ENCODE measurements at regions not wholly inside any gene's neighbourhood (a gene's known extent, or its start where the extent isn't known, plus 50 kb on each side); places are given as distances from the start of the nearest gene placed in this dataset.
"Not testable (repeated sequence)": the region's sequence is repeated elsewhere in the genome, so short reads cannot be mapped to it uniquely, and the experiment has no call there.

GRCh38 chr4:123163501-123163900 lies 233.1 kb upstream of the SPRY1 start:
- DNase-seq: no peak

- DNase-seq: no peak
Observed at GRCh38 chr4:123166023-123166422, 230.6 kb upstream of the SPRY1 start.

- DNase-seq: no peak
Observed at GRCh38 chr4:123167931-123168330, 228.7 kb upstream of the SPRY1 start.

- no peak for DNase-seq
Observed at GRCh38 chr4:123168812-123169211, 227.8 kb upstream of the SPRY1 start.

- DNase-seq: no peak
Observed at GRCh38 chr4:123170843-123171242, 225.8 kb upstream of the SPRY1 start.

DNA sequence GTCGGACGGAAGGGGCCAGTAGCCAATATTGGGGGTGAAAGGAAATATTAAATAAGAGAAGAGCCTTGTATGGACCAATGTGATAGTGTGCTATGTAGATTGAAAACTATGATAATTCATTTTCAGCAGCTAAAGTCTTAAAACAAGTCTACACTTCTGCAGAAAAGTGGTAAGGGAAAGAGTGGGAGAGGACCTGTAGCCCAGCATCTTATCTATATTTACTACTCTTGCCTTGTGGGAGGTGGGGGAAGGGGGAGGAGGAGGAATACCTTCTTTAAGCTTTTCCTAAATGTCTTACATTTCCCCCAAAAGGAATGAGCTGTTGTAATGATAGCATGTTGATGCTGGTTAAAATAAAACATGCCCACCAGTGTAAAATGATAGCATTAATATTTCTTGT lies 220.0 kb upstream of the SPRY1 start:
- no peak for DNase-seq

DNA sequence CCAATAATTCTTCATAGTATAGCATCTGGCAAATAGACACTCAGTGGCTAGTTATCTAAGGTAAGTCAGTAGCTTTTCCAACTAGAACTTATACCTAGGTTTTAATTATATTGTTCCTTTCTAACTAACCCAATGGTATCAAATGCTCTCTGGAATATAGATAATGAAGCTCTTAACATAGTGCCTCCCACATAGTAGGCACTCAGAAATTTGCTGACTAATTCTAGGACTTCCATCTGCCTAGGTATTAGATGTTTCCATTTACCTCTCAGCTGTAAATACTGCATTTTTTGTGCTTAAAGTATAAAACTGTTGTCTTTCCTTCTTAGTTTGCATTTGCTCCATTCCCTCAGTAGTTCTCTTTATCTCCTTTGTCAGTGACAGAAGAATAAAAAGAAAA lies 214.3 kb upstream of the SPRY1 start:
- DNase-seq: no peak

- no peak for DNase-seq
Observed at GRCh38 chr4:123183308-123183707, 213.3 kb upstream of the SPRY1 start.

- not testable (repeated sequence) for DNase-seq
Observed at GRCh38 chr4:123183754-123184153, 212.8 kb upstream of the SPRY1 start.

DNA sequence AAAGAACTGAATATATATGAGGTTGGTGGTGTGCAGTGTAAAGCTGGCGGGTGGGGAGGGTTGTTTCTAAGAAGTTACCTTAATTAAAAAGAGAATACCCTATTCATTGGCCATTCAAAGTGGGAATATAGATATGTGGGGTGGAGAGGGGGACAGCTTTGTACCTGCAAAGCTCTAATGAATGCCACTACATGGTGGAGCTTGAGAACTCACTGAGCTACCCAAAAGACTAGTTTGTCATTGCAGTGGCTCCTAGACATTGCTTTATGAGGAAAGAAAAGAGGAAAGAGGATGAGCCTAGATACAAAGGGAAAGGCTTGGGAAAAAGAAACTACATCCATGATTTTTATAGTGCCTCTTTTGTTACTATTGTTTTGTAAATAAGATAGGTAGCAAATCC lies 209.9 kb upstream of the SPRY1 start:
- no peak for DNase-seq

GRCh38 chr4:123190176-123190575 lies 206.4 kb upstream of the SPRY1 start:
- DNase-seq: no peak

- no peak for DNase-seq
Observed at GRCh38 chr4:123191728-123192127, 204.9 kb upstream of the SPRY1 start.

DNA sequence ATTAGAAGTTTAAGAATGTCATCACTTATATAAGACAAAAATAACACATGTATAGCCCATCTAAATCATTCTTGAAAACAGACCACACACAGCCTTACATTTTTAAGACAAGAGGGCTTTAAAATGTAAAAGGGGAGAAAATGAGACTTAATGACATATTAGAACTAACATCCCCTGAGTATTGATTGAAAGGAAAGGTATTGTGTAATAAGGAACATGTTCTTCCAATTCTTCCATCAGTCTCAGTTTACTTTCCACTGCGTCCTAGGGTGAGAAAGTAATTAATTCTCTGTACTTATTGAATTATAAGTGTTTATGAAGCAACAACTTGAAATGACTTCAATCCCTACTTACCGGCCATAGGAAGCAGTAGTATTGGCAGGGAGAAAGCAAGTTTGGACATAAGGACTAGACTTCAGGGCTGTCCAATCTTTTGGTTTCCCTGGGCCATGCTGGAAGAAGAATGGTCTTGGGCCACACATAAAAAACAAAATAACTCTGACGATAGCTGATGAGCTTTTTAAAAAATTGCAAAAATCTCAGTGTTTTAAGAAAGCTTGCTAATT lies 202.7 kb upstream of the SPRY1 start:
- DNase-seq: no peak

GRCh38 chr4:123198706-123199105 lies 197.9 kb upstream of the SPRY1 start:
- DNase-seq: no peak

GRCh38 chr4:123200051-123200940 lies 196.3 kb upstream of the SPRY1 start:
- no peak for DNase-seq

DNA sequence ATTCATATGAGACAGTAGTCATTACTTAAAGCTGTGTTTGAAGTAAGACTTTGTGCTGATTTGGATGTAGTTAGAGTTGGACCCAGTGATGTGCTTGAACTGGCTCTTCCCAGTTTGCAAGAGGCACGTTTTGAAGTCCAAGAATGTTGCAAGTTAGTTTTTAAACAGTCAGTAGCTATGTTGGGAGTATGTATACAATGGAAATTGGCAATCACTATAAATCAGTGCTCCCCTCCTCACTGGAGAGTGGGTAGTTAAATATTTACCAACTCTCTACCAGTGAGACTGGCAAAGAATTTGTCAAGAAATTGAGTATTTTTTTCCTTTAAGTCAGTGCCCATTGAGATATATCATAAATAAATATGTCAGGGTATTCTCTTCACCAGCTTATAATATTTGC lies 191.9 kb upstream of the SPRY1 start:
- DNase-seq: no peak

GRCh38 chr4:123206016-123206415 lies 190.6 kb upstream of the SPRY1 start:
- no peak for DNase-seq

GRCh38 chr4:123209436-123209835 lies 187.2 kb upstream of the SPRY1 start:
- no peak for DNase-seq

- no peak for DNase-seq
Observed at GRCh38 chr4:123215536-123215935, 181.1 kb upstream of the SPRY1 start.

GRCh38 chr4:123216543-123216942 lies 180.1 kb upstream of the SPRY1 start:
- DNase-seq: no peak

GRCh38 chr4:123216946-123217345 lies 179.6 kb upstream of the SPRY1 start:
- DNase-seq: no peak

DNA sequence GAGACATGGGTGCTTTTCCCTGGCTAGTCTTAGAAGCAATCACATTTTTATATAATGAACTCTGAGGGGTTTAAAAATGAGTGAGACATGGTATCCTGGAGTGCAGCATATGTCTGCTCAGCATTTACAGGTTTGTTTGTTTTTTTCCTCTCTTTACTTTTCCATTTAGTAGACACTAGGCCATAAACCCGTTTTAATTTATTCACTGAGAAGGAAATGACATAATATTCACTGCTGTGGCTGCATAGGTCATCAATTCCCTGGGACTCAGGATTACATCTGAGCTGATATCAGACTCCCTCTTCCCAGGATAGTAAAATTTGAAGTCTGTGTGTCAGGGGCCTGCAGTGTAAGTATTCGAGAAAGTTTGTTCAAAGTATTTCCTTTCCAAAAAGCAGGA lies 178.9 kb upstream of the SPRY1 start:
- DNase-seq: no peak

GRCh38 chr4:123218981-123219380 lies 177.6 kb upstream of the SPRY1 start:
- no peak for DNase-seq

- no peak for DNase-seq
Observed at GRCh38 chr4:123229286-123229685, 167.3 kb upstream of the SPRY1 start.

DNA sequence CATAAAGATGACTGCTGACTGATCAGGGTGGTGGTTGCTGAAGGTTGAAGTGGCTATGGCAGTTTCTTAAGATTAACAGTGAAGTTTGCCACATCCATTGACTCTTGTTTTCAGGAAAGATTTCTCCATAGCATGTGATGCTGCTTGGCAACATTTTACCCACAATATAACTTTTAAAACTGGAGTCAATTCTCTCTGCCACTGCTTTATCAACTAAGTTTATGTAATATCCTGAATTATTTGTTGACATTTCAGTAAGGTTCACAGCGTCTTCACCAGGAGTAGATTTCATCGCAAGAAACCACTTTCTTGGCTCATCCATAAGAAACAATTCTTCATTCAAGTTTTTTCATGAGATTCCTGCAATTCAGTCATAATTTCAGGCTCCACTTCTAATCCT lies 166.5 kb upstream of the SPRY1 start:
- DNase-seq: no peak

All from activated effector memory CD4-positive, alpha-beta T cell treated with anti-CD3 and anti-CD28 coated beads, Interleukin-2, amount 50 U/mL, for 16 hours (primary cell).